ENCODE measurements at regions not wholly inside any gene's neighbourhood (a gene's known extent, or its start where the extent isn't known, plus 50 kb on each side); places are given as distances from the start of the nearest gene placed in this dataset.
"Not testable (repeated sequence)": the region's sequence is repeated elsewhere in the genome, so short reads cannot be mapped to it uniquely, and the experiment has no call there.

- no peak overlapping the region for H3K4me2 ChIP-seq (ENCODE audit: low read length)
- H3K9me2 ChIP-seq (ENCODE audit: low read depth, low read length), result no peaks in the 10 kb centered on the region
- TF ChIP-seq EZH2 (IDR thresholded peaks at IDR 0.05; ENCODE audit: borderline replicate concordance, low read length) (no peak), CTCF (IDR thresholded peaks at IDR 0.05; ENCODE audit: low read length) (no peak)
- no peaks in the 10 kb centered on the region for H3K9me3 ChIP-seq (ENCODE audit: low read length)
- H3K27ac ChIP-seq (ENCODE audit: low read depth, low read length, poor library complexity, severe bottlenecking), result no peak overlapping the region
- no peaks in the 10 kb centered on the region for H3K36me3 ChIP-seq (ENCODE audit: insufficient read depth, low read length)
- no peak overlapping the region for H2AFZ ChIP-seq (ENCODE audit: low read length)
- no peaks in the 10 kb centered on the region for H3K4me1 ChIP-seq (ENCODE audit: insufficient read depth, low read length, severe bottlenecking)
- no peak overlapping the region for H3K9ac ChIP-seq (ENCODE audit: low read length)
- no peaks in the 10 kb centered on the region; the same call in 1 of the 2 replicates for H3K27me3 ChIP-seq (ENCODE audit: insufficient read depth, low read length)
- H3F3A ChIP-seq (ENCODE audit: insufficient read depth, low read length), result no peaks in the 10 kb centered on the region
- H3K79me2 ChIP-seq (ENCODE audit: insufficient read depth, low read length), result no peaks in the 10 kb centered on the region
- no peak overlapping the region for H3K4me3 ChIP-seq (ENCODE audit: low read depth, low read length, poor library complexity, severe bottlenecking)
- H4K20me1 ChIP-seq (ENCODE audit: insufficient read depth, low read length), result no peaks in the 10 kb centered on the region
Observed at GRCh38 chr7:106560482-106560881, 100.5 kb downstream of the CCDC71L start.

GRCh38 chr7:106556244-106556643, 104.7 kb downstream of the CCDC71L start:
- H3K4me1 ChIP-seq (ENCODE audit: insufficient read depth, low read length, severe bottlenecking), result peaks cover 10% of the 10 kb centered on the region
- H3K9me3 ChIP-seq (ENCODE audit: low read length); H3K9me2 ChIP-seq (ENCODE audit: low read depth, low read length); H2AFZ ChIP-seq (ENCODE audit: low read length); H3K36me3 ChIP-seq (ENCODE audit: insufficient read depth, low read length); H3F3A ChIP-seq (ENCODE audit: insufficient read depth, low read length); H3K4me2 ChIP-seq (ENCODE audit: low read length); H3K4me3 ChIP-seq (ENCODE audit: low read depth, low read length, poor library complexity, severe bottlenecking); H3K79me2 ChIP-seq (ENCODE audit: insufficient read depth, low read length); H3K9ac ChIP-seq (ENCODE audit: low read length); H3K27me3 ChIP-seq (ENCODE audit: insufficient read depth, low read length); H3K27ac ChIP-seq (ENCODE audit: low read depth, low read length, poor library complexity, severe bottlenecking); H4K20me1 ChIP-seq (ENCODE audit: insufficient read depth, low read length): not testable (repeated sequence)

GRCh38 chr7:106554623-106555022, 106.3 kb downstream of the CCDC71L start:
- H3K9ac ChIP-seq (ENCODE audit: low read length); H4K20me1 ChIP-seq (ENCODE audit: insufficient read depth, low read length); H3K79me2 ChIP-seq (ENCODE audit: insufficient read depth, low read length); H2AFZ ChIP-seq (ENCODE audit: low read length); H3K4me2 ChIP-seq (ENCODE audit: low read length); H3K27me3 ChIP-seq (ENCODE audit: insufficient read depth, low read length); H3K27ac ChIP-seq (ENCODE audit: low read depth, low read length, poor library complexity, severe bottlenecking); H3K9me3 ChIP-seq (ENCODE audit: low read length); H3K9me2 ChIP-seq (ENCODE audit: low read depth, low read length); H3K4me3 ChIP-seq (ENCODE audit: low read depth, low read length, poor library complexity, severe bottlenecking); H3F3A ChIP-seq (ENCODE audit: insufficient read depth, low read length); H3K36me3 ChIP-seq (ENCODE audit: insufficient read depth, low read length): not testable (repeated sequence)
- peaks cover 10% of the 10 kb centered on the region for H3K4me1 ChIP-seq (ENCODE audit: insufficient read depth, low read length, severe bottlenecking)

GRCh38 chr7:106553446-106553836, 107.5 kb downstream of the CCDC71L start:
- H3K9me3 ChIP-seq (ENCODE audit: low read length), result no peaks in the 10 kb centered on the region
- no peaks in the 10 kb centered on the region for H3K27me3 ChIP-seq (ENCODE audit: insufficient read depth, low read length)
- H3F3A ChIP-seq (ENCODE audit: insufficient read depth, low read length), result no peaks in the 10 kb centered on the region
- no peak overlapping the region for H3K4me3 ChIP-seq (ENCODE audit: low read depth, low read length, poor library complexity, severe bottlenecking)
- no peak overlapping the region for H3K9ac ChIP-seq (ENCODE audit: low read length)
- H3K36me3 ChIP-seq (ENCODE audit: insufficient read depth, low read length), result no peaks in the 10 kb centered on the region
- H3K27ac ChIP-seq (ENCODE audit: low read depth, low read length, poor library complexity, severe bottlenecking), result no peak overlapping the region
- H3K9me2 ChIP-seq (ENCODE audit: low read depth, low read length), result no peaks in the 10 kb centered on the region
- no peak overlapping the region for H3K4me2 ChIP-seq (ENCODE audit: low read length)
- peaks cover 10% of the 10 kb centered on the region for H3K4me1 ChIP-seq (ENCODE audit: insufficient read depth, low read length, severe bottlenecking)
- no peak for TF ChIP-seq EZH2 (IDR thresholded peaks at IDR 0.05; ENCODE audit: borderline replicate concordance, low read length)
- no peak for TF ChIP-seq CTCF (IDR thresholded peaks at IDR 0.05; ENCODE audit: low read length)
- H4K20me1 ChIP-seq (ENCODE audit: insufficient read depth, low read length), result no peaks in the 10 kb centered on the region
- H3K79me2 ChIP-seq (ENCODE audit: insufficient read depth, low read length), result no peaks in the 10 kb centered on the region
- H2AFZ ChIP-seq (ENCODE audit: low read length), result no peak overlapping the region
